SK-N-SH (cell line): ENCODE measurements at regions not wholly inside any gene's neighbourhood (a gene's known extent, or its start where the extent isn't known, plus 50 kb on each side); places are given as distances from the start of the nearest gene placed in this dataset.
A peak's percentile ranks its signal among the peaks of the same experiment; 100 is the strongest.

Experiments
- CTCF ChIA-PET: fragments of 300-600, 350-600 bp; formaldehyde crosslinking; extraction: SDS; loops from one replicate; lab custom pipeline; 2021; lab: Yijun Ruan, JAX
- POLR2A ChIA-PET: fragments of 350-600 bp; sonication (Branson Sonifier 250); formaldehyde crosslinking; extraction: SDS; loops from one replicate; lab custom pipeline; 2020; ENCODE audit warnings: antibody characterized with exemption, inconsistent platforms; lab: Yijun Ruan, JAX
- DNase-seq: peaks from one replicate; pipeline ENCODE4 v3.0.0; 2012
- H2AFZ ChIP-seq: fragments of 200-600 bp; sonication (generic); 2 replicates; pipeline ENCODE4 v1.8.1; 2016; ENCODE audit warnings: antibody characterized with exemption, mild to moderate bottlenecking, low read depth
- H3F3A ChIP-seq: fragments of 200-600 bp; sonication (generic); replicated peaks from 2 replicates; pipeline ENCODE3; 2016; ENCODE audit warnings: antibody characterized with exemption, mild to moderate bottlenecking; ENCODE audit not compliant: insufficient read depth
- H3K27ac ChIP-seq, 2 experiments: fragments of 200-500 bp in 1 of 2; fragments of 200-600 bp in 1 of 2; sonication (Bioruptor generic) in 1 of 2; sonication (generic), shearing (Covaris generic) in 1 of 2; 2 replicates each; pipeline versions ENCODE4 v1.5.1 to v1.6.1; 2014 to 2016; ENCODE audit warnings: low read depth in 2 of 2, inconsistent platforms in 1 of 2, low read length in 1 of 2, mild to moderate bottlenecking in 1 of 2, mixed read lengths in 1 of 2
- H3K27me3 ChIP-seq: fragments of 200-600 bp; sonication (generic), shearing (Covaris generic); 2 replicates; pipeline ENCODE4 v1.6.1; 2016; ENCODE audit warnings: mixed run types; ENCODE audit not compliant: insufficient read depth
- H3K36me3 ChIP-seq, 2 experiments: fragments of 200-500 bp in 1 of 2; fragments of 200-600 bp in 1 of 2; sonication (Bioruptor generic) in 1 of 2; sonication (generic) in 1 of 2; replicated peaks in 1 of 2; 2 replicates each; pipeline versions ENCODE3 to v1.5.1; 2014 to 2016; ENCODE audit warnings: low read length in 1 of 2, mild to moderate bottlenecking in 1 of 2; ENCODE audit not compliant: insufficient read depth in 2 of 2, control insufficient read depth in 1 of 2
- H3K4me1 ChIP-seq, 2 experiments: fragments of 200-500 bp in 1 of 2; fragments of 200-600 bp in 1 of 2; sonication (Bioruptor generic) in 1 of 2; sonication (generic), shearing (Covaris generic) in 1 of 2; 2 replicates each; pipeline versions ENCODE4 v1.5.1 to v1.6.1; 2014 to 2016; ENCODE audit warnings: low read depth in 1 of 2, low read length in 1 of 2, mixed run types in 1 of 2; ENCODE audit not compliant: insufficient read depth in 2 of 2, control insufficient read depth in 1 of 2
- H3K4me2 ChIP-seq: fragments of 200-600 bp; sonication (generic), shearing (Covaris generic); 2 replicates; pipeline ENCODE4 v1.6.1; 2017; ENCODE audit warnings: mixed run types
- H3K4me3 ChIP-seq, 2 experiments: fragments of 200-500 bp in 1 of 2; fragments of 200-600 bp in 1 of 2; sonication (Bioruptor generic) in 1 of 2; sonication (generic), shearing (Covaris generic) in 1 of 2; 2 replicates each; pipeline versions ENCODE4 v1.5.1 to v1.8.1; 2014 to 2016; ENCODE audit warnings: low read depth in 2 of 2, inconsistent platforms in 1 of 2, low read length in 1 of 2, mild to moderate bottlenecking in 1 of 2, mixed read lengths in 1 of 2, moderate library complexity in 1 of 2
- H3K79me2 ChIP-seq: fragments of 200-600 bp; sonication (generic); 2 replicates; pipeline ENCODE4 v1.8.1; 2017; ENCODE audit warnings: mild to moderate bottlenecking; ENCODE audit not compliant: insufficient read depth
- H3K9ac ChIP-seq: fragments of 200-600 bp; sonication (generic); 2 replicates; pipeline ENCODE4 v1.6.1; 2017; ENCODE audit warnings: mixed run types
- H3K9me2 ChIP-seq: fragments of 200-600 bp; sonication (generic); 2 replicates; pipeline ENCODE4 v1.6.1; 2017; ENCODE audit warnings: mixed run types
- H3K9me3 ChIP-seq: fragments of 200-600 bp; sonication (generic); 2 replicates; pipeline ENCODE4 v1.6.1; 2017; ENCODE audit warnings: mixed run types, mild to moderate bottlenecking, moderate library complexity
- H4K20me1 ChIP-seq: fragments of 200-600 bp; sonication (generic); 2 replicates; pipeline ENCODE4 v1.6.1; 2017; ENCODE audit warnings: mild to moderate bottlenecking, mixed run types; ENCODE audit not compliant: insufficient read depth
- EZH2phosphoT487 ChIP-seq: fragments of 200-600 bp; sonication (generic); IDR thresholded peaks from 2 replicates; pipeline ENCODE4 v1.6.1; 2017; ENCODE audit warnings: low read depth, mixed run types, mild to moderate bottlenecking, antibody characterized with exemption, moderate library complexity, borderline replicate concordance
- FOSL2 ChIP-seq: IDR thresholded peaks from 2 replicates; pipeline ENCODE4 v1.4.0; 2012; ENCODE audit warnings: low read depth, mild to moderate bottlenecking, moderate library complexity, borderline replicate concordance
- FOXM1 ChIP-seq: IDR thresholded peaks from 2 replicates; pipeline ENCODE4 v1.4.0; 2012; ENCODE audit warnings: low read depth, mild to moderate bottlenecking
- JUND ChIP-seq: IDR thresholded peaks from 2 replicates; pipeline ENCODE4 v1.4.0; 2012
- MEF2A ChIP-seq: IDR thresholded peaks from 2 replicates; pipeline ENCODE4 v1.4.0; 2012; ENCODE audit warnings: low read depth, borderline replicate concordance
- POLR2AphosphoS5 ChIP-seq: IDR thresholded peaks from 2 replicates; pipeline ENCODE4 v1.6.1; 2012; ENCODE audit warnings: low read depth, low read length
- RAD21 ChIP-seq: IDR thresholded peaks from 2 replicates; pipeline ENCODE4 v1.6.1; 2012; ENCODE audit warnings: mild to moderate bottlenecking, low read length
- SIN3A ChIP-seq: IDR thresholded peaks from 2 replicates; pipeline ENCODE4 v1.6.1; 2012; ENCODE audit warnings: low read depth, mild to moderate bottlenecking, low read length, moderate library complexity, borderline replicate concordance
- SMC3 ChIP-seq: IDR thresholded peaks from 2 replicates; pipeline ENCODE4 v1.6.1; 2012; ENCODE audit warnings: low read depth, low read length, improper control_type of control experiment
- YY1 ChIP-seq: IDR thresholded peaks from 2 replicates; pipeline ENCODE4 v1.4.0; 2012; ENCODE audit warnings: low read depth, mild to moderate bottlenecking
- WGBS: methylation state at CpG from one replicate; pipeline ENCODE4 v1.1.6; 2017; ENCODE audit warnings: low lambda C conversion rate; 5-methylcytosine and 5-hydroxymethylcytosine counted together
- TF ChIP-seq, protein P1 (sequence below): IDR thresholded peaks from 2 replicates; pipeline ENCODE4 v1.4.0; 2012; ENCODE audit warnings: low read depth, borderline replicate concordance
- TF ChIP-seq, protein P2 (sequence below): IDR thresholded peaks from 2 replicates; pipeline ENCODE4; 2012
- TF ChIP-seq, protein P3 (sequence below): IDR thresholded peaks from 2 replicates; pipeline ENCODE4 v1.4.0; 2012; ENCODE audit warnings: low read depth, borderline replicate concordance
- TF ChIP-seq, protein P4 (sequence below): fragments of 150-350 bp; IDR thresholded peaks from 2 replicates; pipeline ENCODE4 v1.6.1; 2017; ENCODE audit warnings: antibody characterized with exemption, low read length, low read depth, borderline replicate concordance
- TF ChIP-seq, protein P5 (sequence below): fragments of 150-350 bp; IDR thresholded peaks from 2 replicates; pipeline ENCODE4 v1.6.1; 2016; ENCODE audit warnings: mild to moderate bottlenecking, low read depth, low read length
- TF ChIP-seq, protein P6 (sequence below): IDR thresholded peaks from 2 replicates; pipeline ENCODE4 v1.6.1; 2012; ENCODE audit warnings: mild to moderate bottlenecking, low read depth, low read length, moderate library complexity

DNA sequence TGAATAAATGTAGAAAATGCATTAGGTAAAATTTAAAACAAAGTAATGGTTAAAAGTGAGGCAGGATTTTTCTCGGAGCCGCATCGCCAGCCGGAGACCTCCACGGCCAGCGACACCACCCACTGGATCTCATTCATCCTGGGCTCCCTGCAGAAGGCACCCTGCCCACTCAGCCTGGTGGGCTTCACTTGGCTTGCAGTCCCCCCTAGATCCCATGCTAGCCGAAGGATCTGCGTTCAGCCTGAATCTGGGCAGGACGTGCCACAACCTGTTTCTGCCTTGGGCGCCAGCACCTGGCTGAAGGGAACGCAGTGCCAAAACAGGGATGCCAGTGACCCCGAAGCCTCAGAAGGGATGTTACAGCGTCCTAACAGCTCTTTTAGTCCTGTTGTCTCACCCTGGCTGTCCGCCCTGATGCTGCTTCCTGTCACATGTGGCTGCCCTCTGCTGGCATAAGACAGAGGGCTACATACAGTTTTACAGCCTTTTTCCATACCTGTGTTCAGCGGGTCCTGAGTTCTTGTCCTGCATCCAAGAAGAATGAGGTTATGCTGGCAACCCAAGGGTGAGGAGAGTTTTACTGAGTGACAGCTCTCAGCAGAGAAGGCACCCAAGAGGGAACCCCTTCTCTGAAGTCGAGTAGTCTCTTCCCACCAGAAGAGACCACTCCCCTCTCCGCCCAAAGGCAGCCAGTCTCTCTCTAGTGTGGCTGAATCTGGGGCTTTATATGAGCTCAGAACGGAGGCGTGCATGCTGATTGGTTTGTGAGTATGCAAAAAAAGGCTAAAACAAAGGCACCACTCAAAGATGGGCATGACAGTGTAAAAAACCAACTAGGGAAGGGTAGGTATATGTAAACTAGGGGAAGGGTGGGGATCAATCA lies 173.1 kb upstream of the GYPC start:
- TF ChIP-seq FOSL2 = no peak
- TF ChIP-seq SMC3 = peak; percentile 29; the same call in 1 of the 2 replicates
- TF ChIP-seq RAD21 = peak; percentile 42
- no peak for TF ChIP-seq EZH2phosphoT487
- TF ChIP-seq FOXM1 = no peak
- TF ChIP-seq, protein P1, sequence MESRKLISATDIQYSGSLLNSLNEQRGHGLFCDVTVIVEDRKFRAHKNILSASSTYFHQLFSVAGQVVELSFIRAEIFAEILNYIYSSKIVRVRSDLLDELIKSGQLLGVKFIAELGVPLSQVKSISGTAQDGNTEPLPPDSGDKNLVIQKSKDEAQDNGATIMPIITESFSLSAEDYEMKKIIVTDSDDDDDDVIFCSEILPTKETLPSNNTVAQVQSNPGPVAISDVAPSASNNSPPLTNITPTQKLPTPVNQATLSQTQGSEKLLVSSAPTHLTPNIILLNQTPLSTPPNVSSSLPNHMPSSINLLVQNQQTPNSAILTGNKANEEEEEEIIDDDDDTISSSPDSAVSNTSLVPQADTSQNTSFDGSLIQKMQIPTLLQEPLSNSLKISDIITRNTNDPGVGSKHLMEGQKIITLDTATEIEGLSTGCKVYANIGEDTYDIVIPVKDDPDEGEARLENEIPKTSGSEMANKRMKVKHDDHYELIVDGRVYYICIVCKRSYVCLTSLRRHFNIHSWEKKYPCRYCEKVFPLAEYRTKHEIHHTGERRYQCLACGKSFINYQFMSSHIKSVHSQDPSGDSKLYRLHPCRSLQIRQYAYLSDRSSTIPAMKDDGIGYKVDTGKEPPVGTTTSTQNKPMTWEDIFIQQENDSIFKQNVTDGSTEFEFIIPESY = no peak
- TF ChIP-seq JUND = no peak
- TF ChIP-seq, protein P2, sequence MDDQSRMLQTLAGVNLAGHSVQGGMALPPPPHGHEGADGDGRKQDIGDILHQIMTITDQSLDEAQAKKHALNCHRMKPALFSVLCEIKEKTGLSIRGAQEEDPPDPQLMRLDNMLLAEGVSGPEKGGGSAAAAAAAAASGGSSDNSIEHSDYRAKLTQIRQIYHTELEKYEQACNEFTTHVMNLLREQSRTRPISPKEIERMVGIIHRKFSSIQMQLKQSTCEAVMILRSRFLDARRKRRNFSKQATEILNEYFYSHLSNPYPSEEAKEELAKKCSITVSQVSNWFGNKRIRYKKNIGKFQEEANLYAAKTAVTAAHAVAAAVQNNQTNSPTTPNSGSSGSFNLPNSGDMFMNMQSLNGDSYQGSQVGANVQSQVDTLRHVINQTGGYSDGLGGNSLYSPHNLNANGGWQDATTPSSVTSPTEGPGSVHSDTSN = no peak
- TF ChIP-seq SIN3A = no peak
- Histone ChIP-seq H3K27ac (no peak overlapping the region), H4K20me1 (no peaks in the 10 kb centered on the region), H3K27me3 (no peaks in the 10 kb centered on the region), H3K4me1 (no peaks in the 10 kb centered on the region), H3K4me2 (no peak overlapping the region), H3K79me2 (no peaks in the 10 kb centered on the region), H3K9me2 (no peaks in the 10 kb centered on the region), H2AFZ (no peak overlapping the region), H3K9ac (no peak overlapping the region), H3K4me3 (no peak overlapping the region), H3F3A (no peaks in the 10 kb centered on the region), H3K36me3 (no peaks in the 10 kb centered on the region), H3K9me3 (no peaks in the 10 kb centered on the region)
- ChIA-PET POLR2A (no interaction called here), CTCF (interaction anchor here (0.7 to 1.5 kb wide), 3 partner anchors 16 to 738 kb away, joined by 3 to 4 read pairs (median 3); no protein-coding TSS in a partner anchor)
- WGBS = 37% methylated on average over 19 of the region's 19 CpGs
- DNase-seq = peak; percentile 27

DNA sequence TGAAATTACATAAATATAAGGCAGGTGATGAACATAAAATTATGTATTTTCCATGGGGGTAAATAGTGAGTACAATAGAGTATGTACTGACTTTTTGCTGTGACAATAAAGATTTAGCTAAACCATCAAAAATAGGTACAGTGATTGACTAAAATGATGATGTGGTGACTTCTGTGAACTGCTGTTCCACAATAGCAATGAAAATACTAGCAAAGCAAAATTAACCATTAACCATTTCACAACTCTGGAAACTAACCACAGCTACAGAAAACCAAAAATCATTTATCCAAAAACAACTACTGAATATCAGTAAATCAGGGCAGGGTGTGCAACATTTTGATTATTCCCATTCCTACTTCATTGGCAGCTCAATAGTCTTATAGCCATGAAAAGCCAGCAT lies 161.4 kb upstream of the GYPC start:
- ChIA-PET CTCF (no interaction called here), POLR2A (no interaction called here)
- no peaks in the 10 kb centered on the region for H3K27me3 ChIP-seq
- no peak overlapping the region for H2AFZ ChIP-seq
- H3K36me3 ChIP-seq = no peaks in the 10 kb centered on the region
- no peaks in the 10 kb centered on the region for H3K9me2 ChIP-seq
- no peaks in the 10 kb centered on the region for H4K20me1 ChIP-seq
- no peak overlapping the region for H3K4me2 ChIP-seq
- no peak overlapping the region for H3K27ac ChIP-seq
- 0 out of 2 replicates have a peak, but pooled peaks cover 5% of the 10 kb centered on the region for H3K9me3 ChIP-seq
- DNase-seq = no peak
- no peak overlapping the region for H3K9ac ChIP-seq
- no peak overlapping the region for H3K4me3 ChIP-seq
- H3F3A ChIP-seq = no peaks in the 10 kb centered on the region
- H3K4me1 ChIP-seq = no peaks in the 10 kb centered on the region
- no peaks in the 10 kb centered on the region for H3K79me2 ChIP-seq
- TF ChIP-seq SIN3A (no peak), MEF2A (no peak), POLR2AphosphoS5 (no peak), FOXM1 (no peak), YY1 (no peak), EZH2phosphoT487 (no peak)
- TF ChIP-seq, protein P3, sequence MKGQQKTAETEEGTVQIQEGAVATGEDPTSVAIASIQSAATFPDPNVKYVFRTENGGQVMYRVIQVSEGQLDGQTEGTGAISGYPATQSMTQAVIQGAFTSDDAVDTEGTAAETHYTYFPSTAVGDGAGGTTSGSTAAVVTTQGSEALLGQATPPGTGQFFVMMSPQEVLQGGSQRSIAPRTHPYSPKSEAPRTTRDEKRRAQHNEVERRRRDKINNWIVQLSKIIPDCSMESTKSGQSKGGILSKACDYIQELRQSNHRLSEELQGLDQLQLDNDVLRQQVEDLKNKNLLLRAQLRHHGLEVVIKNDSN = no peak
- TF ChIP-seq, protein P4, sequence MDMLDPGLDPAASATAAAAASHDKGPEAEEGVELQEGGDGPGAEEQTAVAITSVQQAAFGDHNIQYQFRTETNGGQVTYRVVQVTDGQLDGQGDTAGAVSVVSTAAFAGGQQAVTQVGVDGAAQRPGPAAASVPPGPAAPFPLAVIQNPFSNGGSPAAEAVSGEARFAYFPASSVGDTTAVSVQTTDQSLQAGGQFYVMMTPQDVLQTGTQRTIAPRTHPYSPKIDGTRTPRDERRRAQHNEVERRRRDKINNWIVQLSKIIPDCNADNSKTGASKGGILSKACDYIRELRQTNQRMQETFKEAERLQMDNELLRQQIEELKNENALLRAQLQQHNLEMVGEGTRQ = no peak
- TF ChIP-seq, protein P5, sequence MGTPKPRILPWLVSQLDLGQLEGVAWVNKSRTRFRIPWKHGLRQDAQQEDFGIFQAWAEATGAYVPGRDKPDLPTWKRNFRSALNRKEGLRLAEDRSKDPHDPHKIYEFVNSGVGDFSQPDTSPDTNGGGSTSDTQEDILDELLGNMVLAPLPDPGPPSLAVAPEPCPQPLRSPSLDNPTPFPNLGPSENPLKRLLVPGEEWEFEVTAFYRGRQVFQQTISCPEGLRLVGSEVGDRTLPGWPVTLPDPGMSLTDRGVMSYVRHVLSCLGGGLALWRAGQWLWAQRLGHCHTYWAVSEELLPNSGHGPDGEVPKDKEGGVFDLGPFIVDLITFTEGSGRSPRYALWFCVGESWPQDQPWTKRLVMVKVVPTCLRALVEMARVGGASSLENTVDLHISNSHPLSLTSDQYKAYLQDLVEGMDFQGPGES = no peak
- TF ChIP-seq, protein P6, sequence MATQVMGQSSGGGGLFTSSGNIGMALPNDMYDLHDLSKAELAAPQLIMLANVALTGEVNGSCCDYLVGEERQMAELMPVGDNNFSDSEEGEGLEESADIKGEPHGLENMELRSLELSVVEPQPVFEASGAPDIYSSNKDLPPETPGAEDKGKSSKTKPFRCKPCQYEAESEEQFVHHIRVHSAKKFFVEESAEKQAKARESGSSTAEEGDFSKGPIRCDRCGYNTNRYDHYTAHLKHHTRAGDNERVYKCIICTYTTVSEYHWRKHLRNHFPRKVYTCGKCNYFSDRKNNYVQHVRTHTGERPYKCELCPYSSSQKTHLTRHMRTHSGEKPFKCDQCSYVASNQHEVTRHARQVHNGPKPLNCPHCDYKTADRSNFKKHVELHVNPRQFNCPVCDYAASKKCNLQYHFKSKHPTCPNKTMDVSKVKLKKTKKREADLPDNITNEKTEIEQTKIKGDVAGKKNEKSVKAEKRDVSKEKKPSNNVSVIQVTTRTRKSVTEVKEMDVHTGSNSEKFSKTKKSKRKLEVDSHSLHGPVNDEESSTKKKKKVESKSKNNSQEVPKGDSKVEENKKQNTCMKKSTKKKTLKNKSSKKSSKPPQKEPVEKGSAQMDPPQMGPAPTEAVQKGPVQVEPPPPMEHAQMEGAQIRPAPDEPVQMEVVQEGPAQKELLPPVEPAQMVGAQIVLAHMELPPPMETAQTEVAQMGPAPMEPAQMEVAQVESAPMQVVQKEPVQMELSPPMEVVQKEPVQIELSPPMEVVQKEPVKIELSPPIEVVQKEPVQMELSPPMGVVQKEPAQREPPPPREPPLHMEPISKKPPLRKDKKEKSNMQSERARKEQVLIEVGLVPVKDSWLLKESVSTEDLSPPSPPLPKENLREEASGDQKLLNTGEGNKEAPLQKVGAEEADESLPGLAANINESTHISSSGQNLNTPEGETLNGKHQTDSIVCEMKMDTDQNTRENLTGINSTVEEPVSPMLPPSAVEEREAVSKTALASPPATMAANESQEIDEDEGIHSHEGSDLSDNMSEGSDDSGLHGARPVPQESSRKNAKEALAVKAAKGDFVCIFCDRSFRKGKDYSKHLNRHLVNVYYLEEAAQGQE = no peak
